ENCODE measurements at regions not wholly inside any gene's neighbourhood (a gene's known extent, or its start where the extent isn't known, plus 50 kb on each side); places are given as distances from the start of the nearest gene placed in this dataset.

- no peak for TF ChIP-seq GATA3 (IDR thresholded peaks at IDR 0.05; ENCODE audit: low read depth, low read length)
- TF ChIP-seq GATA2 (IDR thresholded peaks at IDR 0.05; ENCODE audit: low read depth, low read length) = no peak
These were observed 132.4 kb upstream of the ZC3H12C start for GRCh38 chr11:109960831-109961230.

All from SH-SY5Y (cell line).